Activated B cell treated with CpG ODN at 0.5 μM for 24 hours (primary cell): ENCODE measurements at regions not wholly inside any gene's neighbourhood (a gene's known extent, or its start where the extent isn't known, plus 50 kb on each side); places are given as distances from the start of the nearest gene placed in this dataset.

Experiments
- ATAC-seq: fragments of 200-7000 bp; cut with Tn5 transposase; one replicate; pipeline ENCODE4 v1.10.0; 2021; ENCODE audit warnings: low read depth, mild to moderate bottlenecking, moderate library complexity
- CTCF ChIA-PET: fragments of 350-600 bp; sonication (Branson Sonifier 250); formaldehyde crosslinking; loops from one replicate; lab custom pipeline; 2021; ENCODE audit warnings: antibody characterized with exemption; lab: Charles Lee
- POLR2A ChIA-PET: fragments of 350-600 bp; sonication (Branson Sonifier 250); formaldehyde crosslinking; loops from one replicate; lab custom pipeline; 2021; ENCODE audit warnings: antibody characterized with exemption; lab: Charles Lee
- DNase-seq: peaks from one replicate; pipeline ENCODE4 v3.0.0; 2022
- H3K27ac Mint-ChIP-seq: one replicate; pipeline ENCODE4 v1.8.0; 2020; ENCODE audit warnings: mixed read lengths
- H3K27me3 Mint-ChIP-seq: one replicate; pipeline ENCODE4 v1.8.0; 2021; ENCODE audit warnings: mixed read lengths
- H3K36me3 Mint-ChIP-seq: one replicate; pipeline ENCODE4 v1.8.0; 2021; ENCODE audit warnings: low read depth, mixed read lengths
- H3K4me1 Mint-ChIP-seq: one replicate; pipeline ENCODE4 v1.8.0; 2021; ENCODE audit warnings: mixed read lengths
- H3K4me3 Mint-ChIP-seq: one replicate; pipeline ENCODE4 v1.8.0; 2020; ENCODE audit warnings: mild to moderate bottlenecking, mixed read lengths
- H3K9me3 Mint-ChIP-seq: one replicate; pipeline ENCODE4 v1.8.0; 2020; ENCODE audit warnings: mixed read lengths
- intact Hi-C: fragments of 100-400 bp; cut with micrococcal nuclease; formaldehyde crosslinking; loops from one replicate; pipeline ENCODE4 v1.15.1; 2024
- TF ChIP-seq, protein P1 (sequence below): fragments of 200-600 bp; IDR thresholded peaks from one replicate; pipeline ENCODE4 v1.8.0; 2022; ENCODE audit warnings: antibody characterized with exemption, mild to moderate bottlenecking

DNA sequence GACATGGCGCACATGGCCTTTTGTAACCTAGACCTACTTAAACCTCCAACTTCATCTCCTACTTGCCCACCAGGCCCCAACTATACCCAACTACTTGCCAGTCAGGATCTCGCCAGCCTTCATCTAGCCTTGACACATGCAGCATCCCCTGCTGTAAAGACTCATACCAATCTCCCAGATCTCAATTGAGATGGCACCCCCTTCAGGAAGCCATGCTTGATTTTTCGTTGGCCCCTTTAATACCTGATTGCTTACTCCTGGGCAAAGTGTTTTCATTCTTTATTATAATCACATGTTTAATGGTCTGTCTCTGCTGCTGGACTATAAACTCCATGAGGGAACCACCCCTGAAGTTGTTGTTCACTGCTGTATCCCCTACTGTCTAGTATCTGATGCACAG, 150.8 kb downstream of the SOX2 start:
- intact Hi-C loops = no loop called here
- Mint-ChIP-seq H3K36me3 (no peaks in the 10 kb centered on the region), H3K4me3 (no peak overlapping the region), H3K27me3 (peaks cover 3% of the 10 kb centered on the region), H3K27ac (no peak overlapping the region), H3K4me1 (no peaks in the 10 kb centered on the region), H3K9me3 (no peaks in the 10 kb centered on the region)
- TF ChIP-seq, protein P1, sequence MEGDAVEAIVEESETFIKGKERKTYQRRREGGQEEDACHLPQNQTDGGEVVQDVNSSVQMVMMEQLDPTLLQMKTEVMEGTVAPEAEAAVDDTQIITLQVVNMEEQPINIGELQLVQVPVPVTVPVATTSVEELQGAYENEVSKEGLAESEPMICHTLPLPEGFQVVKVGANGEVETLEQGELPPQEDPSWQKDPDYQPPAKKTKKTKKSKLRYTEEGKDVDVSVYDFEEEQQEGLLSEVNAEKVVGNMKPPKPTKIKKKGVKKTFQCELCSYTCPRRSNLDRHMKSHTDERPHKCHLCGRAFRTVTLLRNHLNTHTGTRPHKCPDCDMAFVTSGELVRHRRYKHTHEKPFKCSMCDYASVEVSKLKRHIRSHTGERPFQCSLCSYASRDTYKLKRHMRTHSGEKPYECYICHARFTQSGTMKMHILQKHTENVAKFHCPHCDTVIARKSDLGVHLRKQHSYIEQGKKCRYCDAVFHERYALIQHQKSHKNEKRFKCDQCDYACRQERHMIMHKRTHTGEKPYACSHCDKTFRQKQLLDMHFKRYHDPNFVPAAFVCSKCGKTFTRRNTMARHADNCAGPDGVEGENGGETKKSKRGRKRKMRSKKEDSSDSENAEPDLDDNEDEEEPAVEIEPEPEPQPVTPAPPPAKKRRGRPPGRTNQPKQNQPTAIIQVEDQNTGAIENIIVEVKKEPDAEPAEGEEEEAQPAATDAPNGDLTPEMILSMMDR = no peak
- ATAC-seq = no peak
- DNase-seq = no peak
- CTCF ChIA-PET = no interaction called here
- POLR2A ChIA-PET = no interaction called here

DNA sequence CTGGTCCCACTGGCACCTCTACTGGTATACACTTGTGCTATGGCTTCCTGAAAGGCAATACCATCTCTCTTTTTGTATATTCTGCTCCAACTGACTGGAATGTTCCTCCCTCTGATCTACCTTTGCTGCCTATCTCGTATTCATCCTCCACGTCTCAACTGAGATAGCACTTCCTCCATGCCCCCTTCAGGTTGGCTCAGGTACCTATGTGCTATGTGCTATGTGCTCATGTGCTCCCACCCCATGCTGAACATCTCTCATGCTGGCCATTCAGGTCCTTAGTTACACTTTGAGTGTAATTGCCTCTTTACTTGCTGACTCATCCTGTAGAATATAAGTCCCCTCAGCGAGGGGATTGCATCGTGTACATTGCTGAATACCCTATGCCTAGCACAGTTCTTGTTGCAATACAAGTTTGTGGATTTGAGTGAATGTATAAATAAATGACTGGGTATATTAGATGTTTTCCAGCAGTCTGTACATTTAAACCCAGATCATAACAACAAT, 156.9 kb downstream of the SOX2 start:
- no peak overlapping the region for H3K4me3 Mint-ChIP-seq
- peaks cover 3% of the 10 kb centered on the region for H3K27me3 Mint-ChIP-seq
- H3K27ac Mint-ChIP-seq = no peak overlapping the region
- H3K4me1 Mint-ChIP-seq = no peaks in the 10 kb centered on the region
- H3K36me3 Mint-ChIP-seq = no peaks in the 10 kb centered on the region
- DNase-seq = no peak
- no peak for ATAC-seq
- ChIA-PET CTCF (no interaction called here), POLR2A (no interaction called here)
- no peaks in the 10 kb centered on the region for H3K9me3 Mint-ChIP-seq
- TF ChIP-seq, protein P1 = no peak
- intact Hi-C loops = no loop called here

DNA sequence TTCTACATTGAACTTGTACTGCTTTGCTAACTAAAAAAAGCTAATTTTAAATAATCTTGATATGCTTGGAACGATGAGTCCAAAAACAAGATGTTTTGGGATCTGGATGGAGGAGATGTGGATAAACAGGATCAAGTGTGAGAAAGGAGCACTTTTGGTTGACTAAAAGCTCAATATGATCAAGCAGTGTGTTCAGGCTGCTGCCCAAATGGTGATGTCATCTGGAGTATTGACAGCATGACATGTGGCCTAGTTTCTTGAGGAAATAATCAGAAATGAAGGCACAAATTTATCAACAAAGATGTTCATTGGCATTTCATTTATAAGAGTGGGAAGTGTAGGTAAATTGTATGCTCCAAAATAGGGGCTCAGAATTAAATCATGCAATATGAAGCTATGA, 161.2 kb downstream of the SOX2 start:
- H3K9me3 Mint-ChIP-seq = no peaks in the 10 kb centered on the region
- DNase-seq (no peak), ATAC-seq (no peak)
- intact Hi-C loops = no loop called here
- H3K36me3 Mint-ChIP-seq = no peaks in the 10 kb centered on the region
- TF ChIP-seq, protein P1 = no peak
- ChIA-PET CTCF (no interaction called here), POLR2A (no interaction called here)
- H3K4me3 Mint-ChIP-seq = no peak overlapping the region
- H3K27ac Mint-ChIP-seq = no peak overlapping the region
- no peaks in the 10 kb centered on the region for H3K4me1 Mint-ChIP-seq
- no peaks in the 10 kb centered on the region for H3K27me3 Mint-ChIP-seq

DNA sequence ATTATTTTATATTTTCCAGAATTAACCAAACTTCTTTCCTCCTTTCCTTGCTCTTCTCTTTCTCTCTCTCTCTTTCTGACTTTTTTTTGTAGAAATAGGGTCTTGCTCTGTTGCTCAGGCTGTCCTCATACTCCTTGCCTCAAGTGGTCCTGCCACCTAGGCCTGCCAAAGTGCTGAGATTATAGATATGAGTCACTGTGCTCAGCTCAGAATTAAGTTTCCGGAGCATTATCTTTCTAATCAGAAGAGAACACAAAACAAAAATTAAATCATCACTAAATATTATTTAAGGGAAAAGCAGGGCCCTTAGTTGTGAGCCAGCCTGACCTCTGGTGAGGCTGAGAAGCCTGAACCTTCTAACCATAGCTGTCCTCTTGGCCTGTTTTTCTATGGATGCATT, 168.2 kb downstream of the SOX2 start:
- Mint-ChIP-seq H3K9me3 (no peaks in the 10 kb centered on the region), H3K27ac (no peak overlapping the region), H3K27me3 (no peaks in the 10 kb centered on the region), H3K4me1 (no peaks in the 10 kb centered on the region), H3K4me3 (no peak overlapping the region), H3K36me3 (no peaks in the 10 kb centered on the region)
- POLR2A ChIA-PET = no interaction called here
- TF ChIP-seq, protein P1 = no peak
- ATAC-seq = no peak
- no peak for DNase-seq
- intact Hi-C loops = no loop called here
- CTCF ChIA-PET = no interaction called here

DNA sequence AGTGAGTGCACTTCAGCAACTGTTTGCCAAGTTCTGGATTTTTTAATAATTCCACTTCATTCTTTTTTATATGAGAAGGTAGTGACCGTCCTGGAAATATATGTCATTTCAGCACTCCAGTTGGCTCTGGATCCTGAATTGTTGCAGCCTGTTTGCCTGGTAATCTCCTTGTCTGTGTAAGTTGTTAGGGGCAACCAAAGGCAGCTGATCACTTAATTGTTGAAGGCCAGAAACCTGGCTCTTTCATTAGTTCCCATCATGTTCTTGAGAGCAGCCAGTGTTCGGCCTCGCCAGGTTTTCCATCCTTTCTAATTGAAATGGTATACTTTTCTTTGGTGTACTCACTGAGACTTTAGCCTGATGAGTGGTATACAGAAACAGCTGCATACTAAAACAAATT, 168.6 kb downstream of the SOX2 start:
- ChIA-PET POLR2A (no interaction called here), CTCF (no interaction called here)
- intact Hi-C loops = no loop called here
- no peak for DNase-seq
- no peak for ATAC-seq
- no peaks in the 10 kb centered on the region for H3K36me3 Mint-ChIP-seq
- no peak overlapping the region for H3K4me3 Mint-ChIP-seq
- no peaks in the 10 kb centered on the region for H3K27me3 Mint-ChIP-seq
- H3K27ac Mint-ChIP-seq = no peak overlapping the region
- H3K4me1 Mint-ChIP-seq = no peaks in the 10 kb centered on the region
- TF ChIP-seq, protein P1 = no peak
- no peaks in the 10 kb centered on the region for H3K9me3 Mint-ChIP-seq
